ENCODE measurements at regions not wholly inside any gene's neighbourhood (a gene's known extent, or its start where the extent isn't known, plus 50 kb on each side); places are given as distances from the start of the nearest gene placed in this dataset.

- TF ChIP-seq MCM2 (IDR thresholded peaks at IDR 0.05; ENCODE audit: low read depth) (no peak), CTBP1 (IDR thresholded peaks at IDR 0.05; ENCODE audit: borderline replicate concordance) (no peak), TFAP4 (CRISPR knock-in tag; IDR thresholded peaks at IDR 0.05; ENCODE audit: borderline replicate concordance) (no peak), SMAD1 (IDR thresholded peaks at IDR 0.05; ENCODE audit: low read depth, low read length, partially characterized antibody) (no peak), POLR2AphosphoS5 (IDR thresholded peaks at IDR 0.05; ENCODE audit: control insufficient read depth, insufficient read depth, low read depth, low read length) (no peak), ZBTB7A (IDR thresholded peaks at IDR 0.05; ENCODE audit: borderline replicate concordance, control insufficient read depth, low read depth, low read length) (no peak), CSDE1 (IDR thresholded peaks at IDR 0.05) (no peak), USF1 (CRISPR knock-in tag; IDR thresholded peaks at IDR 0.05) (no peak)
- TF ChIP-seq, protein P1, sequence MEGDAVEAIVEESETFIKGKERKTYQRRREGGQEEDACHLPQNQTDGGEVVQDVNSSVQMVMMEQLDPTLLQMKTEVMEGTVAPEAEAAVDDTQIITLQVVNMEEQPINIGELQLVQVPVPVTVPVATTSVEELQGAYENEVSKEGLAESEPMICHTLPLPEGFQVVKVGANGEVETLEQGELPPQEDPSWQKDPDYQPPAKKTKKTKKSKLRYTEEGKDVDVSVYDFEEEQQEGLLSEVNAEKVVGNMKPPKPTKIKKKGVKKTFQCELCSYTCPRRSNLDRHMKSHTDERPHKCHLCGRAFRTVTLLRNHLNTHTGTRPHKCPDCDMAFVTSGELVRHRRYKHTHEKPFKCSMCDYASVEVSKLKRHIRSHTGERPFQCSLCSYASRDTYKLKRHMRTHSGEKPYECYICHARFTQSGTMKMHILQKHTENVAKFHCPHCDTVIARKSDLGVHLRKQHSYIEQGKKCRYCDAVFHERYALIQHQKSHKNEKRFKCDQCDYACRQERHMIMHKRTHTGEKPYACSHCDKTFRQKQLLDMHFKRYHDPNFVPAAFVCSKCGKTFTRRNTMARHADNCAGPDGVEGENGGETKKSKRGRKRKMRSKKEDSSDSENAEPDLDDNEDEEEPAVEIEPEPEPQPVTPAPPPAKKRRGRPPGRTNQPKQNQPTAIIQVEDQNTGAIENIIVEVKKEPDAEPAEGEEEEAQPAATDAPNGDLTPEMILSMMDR (IDR thresholded peaks at IDR 0.05 in 2 of 3, conservative IDR thresholded peaks at IDR 0.05 in 1 of 3; ENCODE audit: insufficient read depth in 2 of 3, low read depth in 1 of 3, low read length in 3 of 3), result no peak
- TF ChIP-seq, protein P2, sequence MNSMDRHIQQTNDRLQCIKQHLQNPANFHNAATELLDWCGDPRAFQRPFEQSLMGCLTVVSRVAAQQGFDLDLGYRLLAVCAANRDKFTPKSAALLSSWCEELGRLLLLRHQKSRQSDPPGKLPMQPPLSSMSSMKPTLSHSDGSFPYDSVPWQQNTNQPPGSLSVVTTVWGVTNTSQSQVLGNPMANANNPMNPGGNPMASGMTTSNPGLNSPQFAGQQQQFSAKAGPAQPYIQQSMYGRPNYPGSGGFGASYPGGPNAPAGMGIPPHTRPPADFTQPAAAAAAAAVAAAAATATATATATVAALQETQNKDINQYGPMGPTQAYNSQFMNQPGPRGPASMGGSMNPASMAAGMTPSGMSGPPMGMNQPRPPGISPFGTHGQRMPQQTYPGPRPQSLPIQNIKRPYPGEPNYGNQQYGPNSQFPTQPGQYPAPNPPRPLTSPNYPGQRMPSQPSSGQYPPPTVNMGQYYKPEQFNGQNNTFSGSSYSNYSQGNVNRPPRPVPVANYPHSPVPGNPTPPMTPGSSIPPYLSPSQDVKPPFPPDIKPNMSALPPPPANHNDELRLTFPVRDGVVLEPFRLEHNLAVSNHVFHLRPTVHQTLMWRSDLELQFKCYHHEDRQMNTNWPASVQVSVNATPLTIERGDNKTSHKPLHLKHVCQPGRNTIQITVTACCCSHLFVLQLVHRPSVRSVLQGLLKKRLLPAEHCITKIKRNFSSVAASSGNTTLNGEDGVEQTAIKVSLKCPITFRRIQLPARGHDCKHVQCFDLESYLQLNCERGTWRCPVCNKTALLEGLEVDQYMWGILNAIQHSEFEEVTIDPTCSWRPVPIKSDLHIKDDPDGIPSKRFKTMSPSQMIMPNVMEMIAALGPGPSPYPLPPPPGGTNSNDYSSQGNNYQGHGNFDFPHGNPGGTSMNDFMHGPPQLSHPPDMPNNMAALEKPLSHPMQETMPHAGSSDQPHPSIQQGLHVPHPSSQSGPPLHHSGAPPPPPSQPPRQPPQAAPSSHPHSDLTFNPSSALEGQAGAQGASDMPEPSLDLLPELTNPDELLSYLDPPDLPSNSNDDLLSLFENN (IDR thresholded peaks at IDR 0.05; ENCODE audit: low read depth in 2 of 2, low read length in 2 of 2), result no peak
Measured at GRCh38 chr9:6128030-6128429, 87.6 kb upstream of the IL33 start.
